ENCODE measurements at regions not wholly inside any gene's neighbourhood (a gene's known extent, or its start where the extent isn't known, plus 50 kb on each side); places are given as distances from the start of the nearest gene placed in this dataset.

- H3K4me3 ChIP-seq = no peak overlapping the region
- H3K9me3 ChIP-seq = no peaks in the 10 kb centered on the region
- TF ChIP-seq, protein P1, sequence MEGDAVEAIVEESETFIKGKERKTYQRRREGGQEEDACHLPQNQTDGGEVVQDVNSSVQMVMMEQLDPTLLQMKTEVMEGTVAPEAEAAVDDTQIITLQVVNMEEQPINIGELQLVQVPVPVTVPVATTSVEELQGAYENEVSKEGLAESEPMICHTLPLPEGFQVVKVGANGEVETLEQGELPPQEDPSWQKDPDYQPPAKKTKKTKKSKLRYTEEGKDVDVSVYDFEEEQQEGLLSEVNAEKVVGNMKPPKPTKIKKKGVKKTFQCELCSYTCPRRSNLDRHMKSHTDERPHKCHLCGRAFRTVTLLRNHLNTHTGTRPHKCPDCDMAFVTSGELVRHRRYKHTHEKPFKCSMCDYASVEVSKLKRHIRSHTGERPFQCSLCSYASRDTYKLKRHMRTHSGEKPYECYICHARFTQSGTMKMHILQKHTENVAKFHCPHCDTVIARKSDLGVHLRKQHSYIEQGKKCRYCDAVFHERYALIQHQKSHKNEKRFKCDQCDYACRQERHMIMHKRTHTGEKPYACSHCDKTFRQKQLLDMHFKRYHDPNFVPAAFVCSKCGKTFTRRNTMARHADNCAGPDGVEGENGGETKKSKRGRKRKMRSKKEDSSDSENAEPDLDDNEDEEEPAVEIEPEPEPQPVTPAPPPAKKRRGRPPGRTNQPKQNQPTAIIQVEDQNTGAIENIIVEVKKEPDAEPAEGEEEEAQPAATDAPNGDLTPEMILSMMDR (IDR thresholded peaks at IDR 0.05) = no peak
- no peak for DNase-seq
- H3K4me1 ChIP-seq = no peaks in the 10 kb centered on the region
- intact Hi-C loops (cut with DNase I; ENCODE audit: low total_unique reads) = no loop called here
- no peak overlapping the region for H3K27ac ChIP-seq
- no peaks in the 10 kb centered on the region for H3K36me3 ChIP-seq
- H3K27me3 ChIP-seq = peaks cover 0 to 6% of the 10 kb centered on the region in 2 donors
These were observed 474.3 kb downstream of the NR2F2 start for GRCh38 chr15:96804754-96805153.

DNA sequence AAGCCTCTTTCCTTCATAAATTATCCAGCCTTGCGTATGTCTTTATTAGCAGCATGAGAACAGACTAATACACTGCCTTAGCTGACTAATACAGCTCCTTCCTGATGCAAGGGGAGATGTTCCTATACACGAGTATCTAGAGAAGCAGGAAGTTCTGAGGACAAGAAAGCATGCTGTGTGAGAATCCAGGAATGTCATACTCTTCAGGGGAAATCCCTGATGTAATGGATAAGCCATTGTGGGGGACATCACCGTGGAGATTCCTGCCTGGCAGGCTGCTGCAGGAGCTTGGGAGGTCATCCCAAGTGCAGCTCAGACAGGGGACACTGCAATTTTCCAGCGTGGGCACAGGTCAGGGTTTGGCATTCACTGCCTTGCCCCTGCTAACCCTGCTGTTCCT, 476.9 kb downstream of the NR2F2 start:
- no peaks in the 10 kb centered on the region for H3K9me3 ChIP-seq
- H3K27me3 ChIP-seq = peaks cover 0 to 2% of the 10 kb centered on the region in 2 donors
- no peak overlapping the region for H3K4me3 ChIP-seq
- intact Hi-C loops (cut with DNase I; ENCODE audit: low total_unique reads) = no loop called here
- H3K27ac ChIP-seq = no peak overlapping the region
- TF ChIP-seq, protein P1 (IDR thresholded peaks at IDR 0.05) = no peak
- no peaks in the 10 kb centered on the region for H3K4me1 ChIP-seq
- DNase-seq = no peak
- H3K36me3 ChIP-seq = no peaks in the 10 kb centered on the region

- TF ChIP-seq, protein P1 (IDR thresholded peaks at IDR 0.05) = no peak
- intact Hi-C loops (cut with DNase I; ENCODE audit: low total_unique reads) = no loop called here
- H3K9me3 ChIP-seq = no peaks in the 10 kb centered on the region
- H3K4me1 ChIP-seq = no peaks in the 10 kb centered on the region
- H3K27me3 ChIP-seq = no peaks in the 10 kb centered on the region
- no peak for DNase-seq
- no peak overlapping the region for H3K27ac ChIP-seq
- H3K4me3 ChIP-seq = no peak overlapping the region
- no peaks in the 10 kb centered on the region for H3K36me3 ChIP-seq
These were observed 487.4 kb downstream of the NR2F2 start for GRCh38 chr15:96817900-96818299.

DNA sequence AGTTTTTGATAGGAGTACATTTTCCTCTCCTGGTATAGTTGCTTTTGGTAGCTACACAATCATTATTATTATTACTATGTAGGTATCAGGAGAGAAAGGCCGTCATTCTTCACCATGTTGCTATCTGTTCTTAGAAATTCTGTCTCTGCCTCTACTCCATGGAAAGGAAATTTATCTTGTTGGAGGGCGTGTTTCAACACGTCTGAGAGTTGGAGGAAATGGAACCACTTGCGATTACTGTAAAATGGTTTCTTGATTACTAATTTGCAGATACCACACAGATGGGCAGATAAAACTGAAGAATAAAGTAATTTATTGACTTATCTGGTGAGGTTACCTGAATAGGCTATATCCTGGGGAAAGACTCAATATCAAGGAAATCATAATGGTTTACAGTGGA, 488.4 kb downstream of the NR2F2 start:
- Histone ChIP-seq H3K4me1 (no peaks in the 10 kb centered on the region), H3K27me3 (no peaks in the 10 kb centered on the region), H3K27ac (no peak overlapping the region), H3K36me3 (no peaks in the 10 kb centered on the region), H3K9me3 (no peaks in the 10 kb centered on the region), H3K4me3 (no peak overlapping the region)
- TF ChIP-seq, protein P1 (IDR thresholded peaks at IDR 0.05) = no peak
- DNase-seq = no peak
- intact Hi-C loops (cut with DNase I; ENCODE audit: low total_unique reads) = no loop called here

GRCh38 chr15:96827981-96828380, 497.5 kb downstream of the NR2F2 start:
- TF ChIP-seq, protein P1 (IDR thresholded peaks at IDR 0.05) = no peak
- no peaks in the 10 kb centered on the region for H3K27me3 ChIP-seq
- H3K36me3 ChIP-seq = no peaks in the 10 kb centered on the region
- H3K4me3 ChIP-seq = no peak overlapping the region
- intact Hi-C loops (cut with DNase I; ENCODE audit: low total_unique reads) = no loop called here
- no peaks in the 10 kb centered on the region for H3K9me3 ChIP-seq
- DNase-seq = no peak
- no peak overlapping the region for H3K27ac ChIP-seq
- no peaks in the 10 kb centered on the region for H3K4me1 ChIP-seq

Data from tibial artery (tissue), 4 donors.